Skeletal muscle satellite cell (primary cell): ENCODE measurements at regions not wholly inside any gene's neighbourhood (a gene's known extent, or its start where the extent isn't known, plus 50 kb on each side); places are given as distances from the start of the nearest gene placed in this dataset.

Experiments
- H3K27me3 ChIP-seq: 2 replicates; pipeline ENCODE4 v1.7.0; 2013; ENCODE audit warnings: low read length; ENCODE audit not compliant: control insufficient read depth, insufficient read depth
- H3K36me3 ChIP-seq: 2 replicates; pipeline ENCODE4 v1.7.0; 2013; ENCODE audit warnings: mild to moderate bottlenecking, control low read depth, low read length; ENCODE audit not compliant: insufficient read depth
- H3K4me1 ChIP-seq: 2 replicates; pipeline ENCODE4 v1.7.0; 2013; ENCODE audit warnings: low read length; ENCODE audit not compliant: control insufficient read depth, insufficient read depth
- H3K4me2 ChIP-seq: 2 replicates; pipeline ENCODE4 v1.7.0; 2013; ENCODE audit warnings: mild to moderate bottlenecking, low read length
- H3K4me3 ChIP-seq: 2 replicates; pipeline ENCODE4 v1.7.0; 2013; ENCODE audit warnings: low read length
- H3K9ac ChIP-seq: 2 replicates; pipeline ENCODE4 v1.7.0; 2013; ENCODE audit warnings: mild to moderate bottlenecking, low read depth, low read length, moderate library complexity
- H3K9me3 ChIP-seq: replicated peaks from 2 replicates; pipeline ENCODE4 v1.7.0; 2013; ENCODE audit warnings: mild to moderate bottlenecking, control low read depth, low read length

DNA sequence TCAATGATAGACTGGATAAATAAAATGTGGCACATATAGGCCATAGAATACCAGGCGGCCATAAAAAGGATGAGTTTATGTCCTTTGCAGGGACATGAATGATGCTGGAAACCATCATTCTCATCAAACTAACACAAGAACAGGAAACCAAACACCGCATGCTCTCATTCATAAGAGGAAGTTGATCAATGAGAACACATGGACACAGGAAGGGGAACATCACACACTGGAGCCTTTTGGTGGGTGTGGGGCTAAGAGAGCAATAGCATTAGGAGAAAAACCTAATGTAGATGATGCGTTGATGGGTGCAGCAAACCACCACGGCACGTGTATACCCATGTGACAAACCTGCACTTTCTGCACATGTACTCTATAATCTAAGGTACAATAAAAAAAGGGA is 883.4 kb upstream of the PRMT6 start:
- no peaks in the 10 kb centered on the region for H3K36me3 ChIP-seq
- H3K4me3 ChIP-seq, result no peak overlapping the region
- H3K4me2 ChIP-seq, result no peak overlapping the region
- no peaks in the 10 kb centered on the region for H3K9me3 ChIP-seq
- no peaks in the 10 kb centered on the region for H3K27me3 ChIP-seq
- H3K9ac ChIP-seq, result no peak overlapping the region
- no peaks in the 10 kb centered on the region for H3K4me1 ChIP-seq

DNA sequence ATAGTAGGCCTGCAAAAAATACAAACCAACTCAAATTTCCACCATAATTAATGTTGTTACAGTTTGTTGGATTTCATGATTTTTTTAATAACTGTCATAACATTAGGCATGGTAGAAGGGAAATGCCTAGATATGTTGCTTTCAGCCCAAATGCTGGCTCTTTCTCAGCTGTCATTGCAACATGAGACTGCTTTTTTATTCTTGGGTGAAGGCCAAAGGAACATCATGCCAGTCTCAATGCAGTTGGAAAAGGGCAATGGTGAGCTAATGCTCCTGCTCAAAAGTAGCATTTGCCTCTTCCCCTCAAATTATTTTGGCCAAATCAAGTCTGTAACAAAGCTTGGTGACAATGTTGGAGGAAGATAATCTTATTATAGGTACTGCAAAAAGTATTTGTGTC is 877.7 kb upstream of the PRMT6 start:
- Histone ChIP-seq H3K9ac (no peak overlapping the region), H3K27me3 (no peaks in the 10 kb centered on the region), H3K36me3 (no peaks in the 10 kb centered on the region), H3K4me2 (no peak overlapping the region), H3K4me3 (no peak overlapping the region), H3K4me1 (no peaks in the 10 kb centered on the region), H3K9me3 (no peaks in the 10 kb centered on the region)

DNA sequence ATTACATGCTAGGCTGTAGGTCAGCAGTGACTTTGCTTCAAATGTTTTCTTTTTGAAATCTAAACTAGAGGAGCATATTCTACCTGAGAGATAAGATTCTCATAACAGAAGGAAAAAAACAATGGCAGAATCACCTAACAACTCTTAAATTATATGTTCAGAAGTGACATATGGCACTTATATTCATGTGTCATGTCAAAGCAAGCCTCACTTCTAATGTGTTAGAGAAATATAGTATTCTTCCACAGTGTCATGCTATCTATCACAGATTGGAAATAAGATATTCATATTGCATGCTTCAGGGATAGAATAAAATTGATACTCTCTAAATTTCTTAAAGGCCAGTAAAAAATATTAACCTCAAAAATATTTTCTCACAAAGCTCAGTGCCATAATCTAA is 874.6 kb upstream of the PRMT6 start:
- H3K4me1 ChIP-seq, result no peaks in the 10 kb centered on the region
- H3K36me3 ChIP-seq, result no peaks in the 10 kb centered on the region
- no peak overlapping the region for H3K4me3 ChIP-seq
- no peak overlapping the region for H3K4me2 ChIP-seq
- H3K9me3 ChIP-seq, result no peaks in the 10 kb centered on the region
- H3K27me3 ChIP-seq, result no peaks in the 10 kb centered on the region
- no peak overlapping the region for H3K9ac ChIP-seq

DNA sequence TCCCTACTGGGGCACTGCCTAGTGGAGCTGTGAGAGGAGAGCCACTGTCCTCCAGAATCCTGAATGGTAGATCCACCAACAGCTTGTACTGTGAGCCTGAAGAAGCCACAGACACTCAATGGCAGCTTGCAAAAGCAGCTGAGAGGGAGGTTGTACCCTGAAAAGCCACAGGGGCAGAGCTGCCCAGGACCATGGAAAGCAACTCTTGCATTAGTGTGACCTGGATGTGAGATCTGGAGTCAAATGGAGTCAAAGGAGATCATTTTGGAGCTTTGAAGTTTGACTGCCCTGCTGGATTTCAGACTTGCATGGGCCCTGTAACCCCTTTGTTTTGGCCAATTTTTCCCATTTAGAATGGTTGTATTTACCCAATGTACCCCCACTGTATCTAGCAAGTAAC is 871.4 kb upstream of the PRMT6 start:
- no peaks in the 10 kb centered on the region for H3K4me1 ChIP-seq
- no peak overlapping the region for H3K9ac ChIP-seq
- H3K36me3 ChIP-seq, result no peaks in the 10 kb centered on the region
- H3K9me3 ChIP-seq, result no peaks in the 10 kb centered on the region
- H3K27me3 ChIP-seq, result no peaks in the 10 kb centered on the region
- H3K4me2 ChIP-seq, result no peak overlapping the region
- no peak overlapping the region for H3K4me3 ChIP-seq

- H3K4me2 ChIP-seq, result no peak overlapping the region
- no peak overlapping the region for H3K4me3 ChIP-seq
- no peaks in the 10 kb centered on the region for H3K36me3 ChIP-seq
- no peaks in the 10 kb centered on the region for H3K27me3 ChIP-seq
- no peaks in the 10 kb centered on the region for H3K9me3 ChIP-seq
- no peak overlapping the region for H3K9ac ChIP-seq
- H3K4me1 ChIP-seq, result no peaks in the 10 kb centered on the region
These were observed 866.7 kb upstream of the PRMT6 start for GRCh38 chr1:106189780-106190179.

DNA sequence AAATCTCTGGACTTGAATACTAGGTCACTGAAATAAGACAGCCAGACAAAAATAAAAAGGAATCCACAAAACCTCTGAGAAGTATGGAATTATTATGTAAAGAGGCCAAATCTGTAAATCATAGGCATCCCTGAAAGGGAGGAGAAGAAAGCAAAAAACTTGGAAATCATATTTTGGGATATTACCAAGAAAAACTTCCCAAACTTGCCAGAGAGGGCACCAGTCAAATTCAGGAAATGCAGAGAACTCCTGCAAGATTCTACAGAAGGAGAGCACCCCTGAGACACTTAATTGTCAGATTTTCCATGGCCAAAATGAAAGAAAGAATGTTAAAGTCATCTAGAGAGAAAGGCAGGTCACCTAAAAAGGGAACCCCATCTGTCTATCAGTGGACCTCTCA is 862.3 kb upstream of the PRMT6 start:
- Histone ChIP-seq H3K27me3 (no peaks in the 10 kb centered on the region), H3K9ac (no peak overlapping the region), H3K4me3 (no peak overlapping the region)

DNA sequence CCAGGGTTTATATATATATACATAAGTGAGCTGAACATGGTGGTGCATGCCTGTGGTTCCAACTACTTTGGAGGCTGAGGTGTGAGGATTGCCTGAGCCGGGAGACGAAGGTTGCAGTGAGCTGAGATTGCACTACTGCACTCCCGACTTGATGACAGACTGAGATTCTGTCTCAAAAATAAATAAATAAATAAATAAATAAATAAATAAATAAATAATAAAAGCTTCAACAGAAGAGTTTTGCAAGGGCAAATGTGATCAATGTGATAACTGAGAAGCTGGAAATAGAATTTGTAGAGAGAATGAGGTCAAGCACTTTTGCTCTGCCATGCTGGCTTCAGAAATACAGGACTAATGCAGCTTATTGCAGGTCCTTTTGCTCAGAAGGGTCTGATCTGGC is 855.8 kb upstream of the PRMT6 start:
- H3K4me3 ChIP-seq, result no peak overlapping the region

More for the DNA sequence above, 862.3 kb upstream of the PRMT6 start:
- Histone ChIP-seq H3K4me1 (no peaks in the 10 kb centered on the region), H3K36me3 (no peaks in the 10 kb centered on the region), H3K9me3 (no peaks in the 10 kb centered on the region), H3K4me2 (no peak overlapping the region)

GRCh38 chr1:106207185-106207584 is 849.3 kb upstream of the PRMT6 start:
- Histone ChIP-seq H3K27me3 (no peaks in the 10 kb centered on the region), H3K4me3 (no peak overlapping the region), H3K36me3 (no peaks in the 10 kb centered on the region), H3K9me3 (no peaks in the 10 kb centered on the region), H3K4me1 (no peaks in the 10 kb centered on the region), H3K9ac (no peak overlapping the region), H3K4me2 (no peak overlapping the region)

More for the DNA sequence above, 855.8 kb upstream of the PRMT6 start:
- Histone ChIP-seq H3K27me3 (no peaks in the 10 kb centered on the region), H3K9me3 (no peaks in the 10 kb centered on the region), H3K36me3 (no peaks in the 10 kb centered on the region), H3K9ac (no peak overlapping the region), H3K4me2 (no peak overlapping the region), H3K4me1 (no peaks in the 10 kb centered on the region)

DNA sequence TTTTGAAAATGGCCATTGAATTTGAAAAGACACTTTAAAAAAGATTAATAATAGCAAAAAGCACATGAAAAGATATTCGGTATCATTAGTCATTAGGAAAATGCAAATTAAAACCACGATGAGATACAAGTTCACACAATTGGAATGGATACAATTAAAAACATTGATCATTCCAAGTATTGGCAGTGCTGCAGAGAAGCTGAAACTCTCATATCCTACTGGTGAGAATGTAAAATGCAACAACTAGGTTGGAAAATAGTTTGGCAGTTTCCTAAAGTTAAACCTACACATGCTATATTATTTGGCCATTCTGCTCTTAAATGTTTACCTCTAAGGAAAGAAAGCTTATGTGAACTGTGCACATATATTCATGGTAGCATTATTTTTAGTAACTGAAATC is 838.7 kb upstream of the PRMT6 start:
- Histone ChIP-seq H3K4me1 (no peaks in the 10 kb centered on the region), H3K9ac (no peak overlapping the region), H3K4me3 (no peak overlapping the region), H3K4me2 (no peak overlapping the region), H3K9me3 (no peaks in the 10 kb centered on the region), H3K36me3 (no peaks in the 10 kb centered on the region), H3K27me3 (no peaks in the 10 kb centered on the region)

- H3K27me3 ChIP-seq, result no peaks in the 10 kb centered on the region
- H3K9ac ChIP-seq, result no peak overlapping the region
- no peaks in the 10 kb centered on the region for H3K36me3 ChIP-seq
- H3K4me3 ChIP-seq, result no peak overlapping the region
- H3K4me1 ChIP-seq, result no peaks in the 10 kb centered on the region
- no peaks in the 10 kb centered on the region for H3K9me3 ChIP-seq
- no peak overlapping the region for H3K4me2 ChIP-seq
These were observed 834.1 kb upstream of the PRMT6 start for GRCh38 chr1:106222403-106222802.

DNA sequence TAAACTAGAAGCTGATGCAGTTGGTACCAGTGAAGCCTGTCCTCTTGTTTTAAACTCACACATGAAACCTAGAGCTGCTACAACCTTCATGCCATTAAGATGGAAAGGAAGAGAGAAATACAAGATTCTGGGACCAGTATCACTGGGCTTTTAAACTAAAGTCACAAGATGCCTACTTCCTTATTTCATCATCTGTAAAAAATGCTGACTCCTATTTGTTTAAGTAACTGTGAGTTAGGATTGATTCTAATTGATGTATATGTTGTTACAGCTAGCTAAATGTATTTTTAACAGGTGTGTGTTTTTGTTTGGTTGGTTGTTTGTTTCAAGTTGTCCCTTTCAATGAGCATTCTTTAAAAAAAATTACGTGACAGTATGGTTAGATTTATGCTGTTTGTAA is 833.3 kb upstream of the PRMT6 start:
- H3K4me1 ChIP-seq, result no peaks in the 10 kb centered on the region
- no peak overlapping the region for H3K4me3 ChIP-seq
- H3K4me2 ChIP-seq, result no peak overlapping the region
- H3K27me3 ChIP-seq, result no peaks in the 10 kb centered on the region
- H3K36me3 ChIP-seq, result no peaks in the 10 kb centered on the region
- no peak overlapping the region for H3K9ac ChIP-seq
- no peaks in the 10 kb centered on the region for H3K9me3 ChIP-seq

DNA sequence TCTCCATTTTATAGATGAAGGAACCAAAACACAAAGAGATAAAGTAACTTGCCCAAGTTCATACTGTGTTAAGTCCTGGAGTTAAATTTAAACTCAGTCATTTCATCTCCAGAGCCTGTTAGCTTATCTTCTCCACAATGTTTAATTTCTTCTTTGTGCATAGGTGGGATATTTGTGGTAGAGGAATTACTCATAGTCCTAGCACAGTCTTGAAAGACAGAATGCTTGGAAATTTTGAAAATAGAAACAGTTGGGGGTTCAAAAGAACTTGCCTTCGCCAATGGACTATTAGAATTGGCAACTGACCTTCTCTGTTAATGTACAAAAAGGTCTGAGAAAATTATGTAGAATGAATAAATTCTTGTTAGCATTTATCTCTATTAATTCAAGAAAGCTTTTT is 832.0 kb upstream of the PRMT6 start:
- no peak overlapping the region for H3K9ac ChIP-seq
- no peaks in the 10 kb centered on the region for H3K27me3 ChIP-seq
- H3K9me3 ChIP-seq, result no peaks in the 10 kb centered on the region
- no peak overlapping the region for H3K4me3 ChIP-seq
- H3K36me3 ChIP-seq, result no peaks in the 10 kb centered on the region
- no peaks in the 10 kb centered on the region for H3K4me1 ChIP-seq
- H3K4me2 ChIP-seq, result no peak overlapping the region
